Body of pancreas (tissue), 4 donors: ENCODE measurements at regions not wholly inside any gene's neighbourhood (a gene's known extent, or its start where the extent isn't known, plus 50 kb on each side); places are given as distances from the start of the nearest gene placed in this dataset.

Experiments used
- CTCF ChIP-seq, 7 experiments: fragments of 450-650 bp in 4 of 7; fragments of 200-600 bp in 3 of 7; sonication (generic) in 3 of 7; IDR thresholded peaks; one replicate each; pipeline ENCODE4 v1.5.1; 2016 to 2019; ENCODE audit warnings: antibody characterized with exemption in 7 of 7
- POLR2A ChIP-seq, 3 donors: fragments of 450-650 bp; IDR thresholded peaks; one replicate each; pipeline ENCODE4 v1.6.1; 2016; ENCODE audit warnings: antibody characterized with exemption in 3 of 3, mild to moderate bottlenecking in 2 of 3

GRCh38 chr9:84107081-84107480 lies 126.5 kb downstream of the RMI1 start:
- no peak for TF ChIP-seq CTCF (IDR thresholded peaks at IDR 0.05)
- TF ChIP-seq POLR2A (IDR thresholded peaks at IDR 0.05) = no peak
